NCI-H1417 (cell line): ENCODE measurements at regions not wholly inside any gene's neighbourhood (a gene's known extent, or its start where the extent isn't known, plus 50 kb on each side); places are given as distances from the start of the nearest gene placed in this dataset.

ENCODE experiments used
- DNase-seq, 3 experiments: peaks; one replicate each; lab custom pipeline; 2025; lab: John Stamatoyannopoulos, UW

GRCh38 chr3:70374179-70374578 is 61.7 kb upstream of the MDFIC2 start:
- DNase-seq, result no peak
